GM12878 (cell line): ENCODE measurements at regions not wholly inside any gene's neighbourhood (a gene's known extent, or its start where the extent isn't known, plus 50 kb on each side); places are given as distances from the start of the nearest gene placed in this dataset.

Experiments used
- ATAC-seq: fragments of 200-7000 bp; cut with Tn5 transposase; 3 replicates; pipeline ENCODE4 v1.9.1; 2020; ENCODE audit warnings: mild to moderate bottlenecking, moderate library complexity
- BruUV-seq: library from RNA; stranded (reverse); fragments of 400-500 nt; replicated peaks from 2 replicates; lab custom pipeline; 2021; lab: Mats Ljungman, UMichigan
- CTCF ChIA-PET: fragments of 300-600 bp; sonication (Branson Sonifier 250); formaldehyde crosslinking; extraction: SDS; loops from one replicate; lab custom pipeline; 2021; ENCODE audit warnings: inconsistent platforms; lab: Yijun Ruan, JAX
- POLR2A ChIA-PET: fragments of 350-600 bp; formaldehyde crosslinking; extraction: SDS; loops from one replicate; lab custom pipeline; 2021; ENCODE audit warnings: inconsistent platforms; lab: Charles Lee
- RAD21 ChIA-PET: fragments of 300-600 bp; sonication (Branson Sonifier 250); formaldehyde crosslinking; loops from one replicate; lab custom pipeline; 2023; ENCODE audit warnings: antibody characterized with exemption; ENCODE audit not compliant: unreplicated experiment; lab: Charles Lee
- SMC1A ChIA-PET: fragments of 300-600 bp; sonication (Branson Sonifier 250); formaldehyde crosslinking; loops from one replicate; lab custom pipeline; 2023; ENCODE audit not compliant: unreplicated experiment, uncharacterized antibody; lab: Charles Lee
- DNase-seq: peaks from one replicate; pipeline ENCODE4 v3.0.0-alpha.2; 2011; ENCODE audit warnings: low read depth, low spot score
- FAIRE-seq: peaks from 3 replicates; lab custom pipeline; 2011; peaks lifted over from hg19 to GRCh38; lab: Jason Lieb, UNC
- H2AFZ ChIP-seq: 2 replicates; pipeline ENCODE4 v1.6.0; 2011; ENCODE audit warnings: low read depth, low read length, control low read depth; ENCODE audit not compliant: control insufficient read depth
- H3K27ac ChIP-seq: 2 replicates; pipeline ENCODE4 v1.5.1; 2011; ENCODE audit warnings: control low read depth; ENCODE audit not compliant: control insufficient read depth, insufficient read depth
- H3K27me3 ChIP-seq, 2 experiments: replicated peaks in 1 of 2; 2 replicates each; pipeline versions ENCODE4 v1.6.0 to v1.6.1; 2011; ENCODE audit warnings: low read length in 1 of 2; ENCODE audit not compliant: control insufficient read depth in 2 of 2, insufficient read depth in 2 of 2
- H3K36me3 ChIP-seq, 2 experiments: 2 replicates each; pipeline ENCODE4 v1.5.1; 2011; ENCODE audit warnings: low read length in 1 of 2; ENCODE audit not compliant: control insufficient read depth in 2 of 2, insufficient read depth in 2 of 2
- H3K4me1 ChIP-seq: 2 replicates; pipeline ENCODE4 v1.6.1; 2011; ENCODE audit warnings: mild to moderate bottlenecking, low read length, moderate library complexity, mixed read lengths; ENCODE audit not compliant: control insufficient read depth, insufficient read depth
- H3K4me2 ChIP-seq: 2 replicates; pipeline ENCODE4 v1.6.0; 2011; ENCODE audit warnings: control low read depth; ENCODE audit not compliant: control insufficient read depth, insufficient read depth
- H3K4me3 ChIP-seq: fragments of 200-600 bp; sonication (generic); 2 replicates; pipeline ENCODE4 v1.5.1; 2016
- H3K79me2 ChIP-seq: 2 replicates; pipeline ENCODE4 v1.6.0; 2011; ENCODE audit warnings: low read length; ENCODE audit not compliant: control insufficient read depth, insufficient read depth
- H3K9ac ChIP-seq: 2 replicates; pipeline ENCODE4 v1.8.0; 2011; ENCODE audit warnings: low read length, control low read depth, mixed read lengths; ENCODE audit not compliant: control insufficient read depth, insufficient read depth
- H3K9me3 ChIP-seq: replicated peaks from 3 replicates; pipeline ENCODE4 v1.5.1; 2011; ENCODE audit warnings: mild to moderate bottlenecking, low read length; ENCODE audit not compliant: control insufficient read depth, insufficient read depth
- H4K20me1 ChIP-seq: 2 replicates; pipeline ENCODE4 v1.6.0; 2011; ENCODE audit not compliant: control insufficient read depth, insufficient read depth
- BACH1 ChIP-seq: fragments of 450-650 bp; IDR thresholded peaks from 2 replicates; pipeline ENCODE4 v1.6.1; 2017; ENCODE audit warnings: mild to moderate bottlenecking, borderline replicate concordance
- CBX5 ChIP-seq: sonication (generic); IDR thresholded peaks from 2 replicates; pipeline ENCODE4 v1.6.1; 2016; ENCODE audit warnings: low read depth, moderate library complexity, mild to moderate bottlenecking, inconsistent platforms
- CHD1 ChIP-seq: IDR thresholded peaks from 2 replicates; pipeline ENCODE4 v1.6.1; 2012; ENCODE audit warnings: low read depth, low read length, improper control_type of control experiment
- HDAC6 ChIP-seq: fragments of 200-600 bp; sonication (generic); IDR thresholded peaks from one replicate; pipeline ENCODE4 v1.8.0; 2017; ENCODE audit warnings: antibody characterized with exemption; ENCODE audit not compliant: unreplicated experiment
- MYB ChIP-seq: fragments of 150-350 bp; IDR thresholded peaks from 2 replicates; pipeline ENCODE4 v1.6.1; 2014; ENCODE audit warnings: mild to moderate bottlenecking, low read depth, low read length, borderline replicate concordance
- NBN ChIP-seq: fragments of 450-650 bp; IDR thresholded peaks from 2 replicates; pipeline ENCODE4 v1.6.1; 2016
- NR2C2 ChIP-seq: IDR thresholded peaks from 2 replicates; pipeline ENCODE4 v1.6.1; 2011; ENCODE audit warnings: borderline replicate concordance, low read depth; ENCODE audit not compliant: control insufficient read depth, insufficient read length
- POU2F2 ChIP-seq: IDR thresholded peaks from 3 replicates; pipeline ENCODE4 v1.6.1; 2011; ENCODE audit warnings: low read depth, mild to moderate bottlenecking, low read length, borderline replicate concordance
- SP1 ChIP-seq: IDR thresholded peaks from one replicate; pipeline ENCODE4 v1.6.1; 2011; ENCODE audit warnings: low read depth, low read length
- STAT1 ChIP-seq: fragments of 450-650 bp; conservative IDR thresholded peaks from 2 replicates; pipeline ENCODE4 v1.6.1; 2014; ENCODE audit warnings: antibody characterized with exemption, mild to moderate bottlenecking
- TCF12 ChIP-seq: IDR thresholded peaks from 2 replicates; pipeline ENCODE4 v1.6.1; 2011; ENCODE audit warnings: low read depth, mild to moderate bottlenecking, low read length
- USF1 ChIP-seq: IDR thresholded peaks from 2 replicates; pipeline ENCODE4 v1.6.1; 2011; ENCODE audit warnings: borderline replicate concordance, low read depth, mild to moderate bottlenecking, moderate library complexity, mixed read lengths, low read length; ENCODE audit not compliant: insufficient read depth; ENCODE audit errors: extremely low read length
- YY1 ChIP-seq: IDR thresholded peaks from 2 replicates; pipeline ENCODE4 v1.6.1; 2011; ENCODE audit warnings: low read depth, mild to moderate bottlenecking, low read length
- WGBS: methylation state at CpG from one replicate; pipeline ENCODE4 v1.1.6; 2016; ENCODE audit warnings: low lambda C conversion rate; ENCODE audit not compliant: insufficient replicate concordance, insufficient coverage; ENCODE audit errors: missing lambda C conversion rate; 5-methylcytosine and 5-hydroxymethylcytosine counted together
- in situ Hi-C: fragments of 300-500 bp; cut with MboI; formaldehyde crosslinking; loops from 9 replicates; pipeline ENCODE4 v1.14.3; 2018; ENCODE audit warnings: mixed read lengths
- intact Hi-C: fragments of 100-400 bp; cut with micrococcal nuclease; formaldehyde crosslinking; loops from one replicate; pipeline ENCODE4 v1.14.2; 2022; ENCODE audit not compliant: unreplicated experiment
- TF ChIP-seq, protein P1 (sequence below): fragments of 450-650 bp; IDR thresholded peaks from 2 replicates; pipeline ENCODE4 v1.6.1; 2017; ENCODE audit warnings: mild to moderate bottlenecking, moderate library complexity
- TF ChIP-seq, protein P2 (sequence below): IDR thresholded peaks from 2 replicates; pipeline ENCODE4 v1.6.1; 2011; ENCODE audit warnings: low read depth, mild to moderate bottlenecking, low read length, moderate library complexity, borderline replicate concordance; ENCODE audit errors: extremely low read depth

- WGBS: 29% methylated on average over 2 of the region's 2 CpGs
- ChIA-PET RAD21 (no interaction called here), POLR2A (no interaction called here), CTCF (interaction anchor here (1.3 kb wide), 1 partner anchor 67 kb away, joined by 3 read pairs; no protein-coding TSS in a partner anchor), SMC1A (interaction anchor here (1.1 kb wide), 1 partner anchor 9 kb away, joined by 3 read pairs; no protein-coding TSS in a partner anchor)
- Histone ChIP-seq H3K79me2 (no peaks in the 10 kb centered on the region), H4K20me1 (no peaks in the 10 kb centered on the region), H3K27me3 (no peaks in the 10 kb centered on the region; a peak in 1 of 4 replicates), H3K36me3 (no peaks in the 10 kb centered on the region), H3K4me1 (no peaks in the 10 kb centered on the region), H3K4me2 (no peak overlapping the region), H3K9ac (no peak overlapping the region), H3K9me3 (no peaks in the 10 kb centered on the region), H3K27ac (no peak overlapping the region), H2AFZ (no peak overlapping the region), H3K4me3 (no peak overlapping the region)
- intact Hi-C loops (no loop called here), in situ Hi-C loops (no loop called here)
- FAIRE-seq: no peak
- no peak for ATAC-seq
- no TSS peak for BruUV-seq
- DNase-seq: no peak
- TF ChIP-seq MYB (no peak), USF1 (no peak), NR2C2 (no peak), BACH1 (no peak), TCF12 (no peak), STAT1 (no peak), NBN (no peak), CHD1 (no peak), HDAC6 (no peak), SP1 (no peak), POU2F2 (no peak), CBX5 (no peak), YY1 (no peak)
- TF ChIP-seq, protein P1, sequence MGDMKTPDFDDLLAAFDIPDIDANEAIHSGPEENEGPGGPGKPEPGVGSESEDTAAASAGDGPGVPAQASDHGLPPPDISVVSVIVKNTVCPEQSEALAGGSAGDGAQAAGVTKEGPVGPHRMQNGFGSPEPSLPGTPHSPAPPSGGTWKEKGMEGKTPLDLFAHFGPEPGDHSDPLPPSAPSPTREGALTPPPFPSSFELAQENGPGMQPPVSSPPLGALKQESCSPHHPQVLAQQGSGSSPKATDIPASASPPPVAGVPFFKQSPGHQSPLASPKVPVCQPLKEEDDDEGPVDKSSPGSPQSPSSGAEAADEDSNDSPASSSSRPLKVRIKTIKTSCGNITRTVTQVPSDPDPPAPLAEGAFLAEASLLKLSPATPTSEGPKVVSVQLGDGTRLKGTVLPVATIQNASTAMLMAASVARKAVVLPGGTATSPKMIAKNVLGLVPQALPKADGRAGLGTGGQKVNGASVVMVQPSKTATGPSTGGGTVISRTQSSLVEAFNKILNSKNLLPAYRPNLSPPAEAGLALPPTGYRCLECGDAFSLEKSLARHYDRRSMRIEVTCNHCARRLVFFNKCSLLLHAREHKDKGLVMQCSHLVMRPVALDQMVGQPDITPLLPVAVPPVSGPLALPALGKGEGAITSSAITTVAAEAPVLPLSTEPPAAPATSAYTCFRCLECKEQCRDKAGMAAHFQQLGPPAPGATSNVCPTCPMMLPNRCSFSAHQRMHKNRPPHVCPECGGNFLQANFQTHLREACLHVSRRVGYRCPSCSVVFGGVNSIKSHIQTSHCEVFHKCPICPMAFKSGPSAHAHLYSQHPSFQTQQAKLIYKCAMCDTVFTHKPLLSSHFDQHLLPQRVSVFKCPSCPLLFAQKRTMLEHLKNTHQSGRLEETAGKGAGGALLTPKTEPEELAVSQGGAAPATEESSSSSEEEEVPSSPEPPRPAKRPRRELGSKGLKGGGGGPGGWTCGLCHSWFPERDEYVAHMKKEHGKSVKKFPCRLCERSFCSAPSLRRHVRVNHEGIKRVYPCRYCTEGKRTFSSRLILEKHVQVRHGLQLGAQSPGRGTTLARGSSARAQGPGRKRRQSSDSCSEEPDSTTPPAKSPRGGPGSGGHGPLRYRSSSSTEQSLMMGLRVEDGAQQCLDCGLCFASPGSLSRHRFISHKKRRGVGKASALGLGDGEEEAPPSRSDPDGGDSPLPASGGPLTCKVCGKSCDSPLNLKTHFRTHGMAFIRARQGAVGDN: no peak
- TF ChIP-seq, protein P2, sequence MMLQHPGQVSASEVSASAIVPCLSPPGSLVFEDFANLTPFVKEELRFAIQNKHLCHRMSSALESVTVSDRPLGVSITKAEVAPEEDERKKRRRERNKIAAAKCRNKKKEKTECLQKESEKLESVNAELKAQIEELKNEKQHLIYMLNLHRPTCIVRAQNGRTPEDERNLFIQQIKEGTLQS: no peak
Observed at GRCh38 chr4:37535872-37536271, 150.3 kb downstream of the RELL1 start.
